Ovary (tissue), 7 donors: ENCODE measurements at regions not wholly inside any gene's neighbourhood (a gene's known extent, or its start where the extent isn't known, plus 50 kb on each side); places are given as distances from the start of the nearest gene placed in this dataset.
"Not testable (repeated sequence)": the region's sequence is repeated elsewhere in the genome, so short reads cannot be mapped to it uniquely, and the experiment has no call there.

Experiments
- DNase-seq, 5 donors: peaks; one replicate each; pipeline ENCODE4 v3.0.0-alpha.2; 2019 to 2020
- H3K27ac ChIP-seq, 2 donors: fragments of 200-600 bp; one replicate each; pipeline versions ENCODE4 v1.5.1 to v1.8.0; 2019 to 2022
- H3K27me3 ChIP-seq: fragments of 200-600 bp; one replicate; pipeline ENCODE4 v1.8.0; 2022
- H3K36me3 ChIP-seq: fragments of 200-600 bp; sonication (generic); one replicate; pipeline ENCODE4 v1.5.1; 2019
- H3K4me1 ChIP-seq: one replicate; pipeline ENCODE4 v1.8.1; 2013; ENCODE audit warnings: mild to moderate bottlenecking, moderate library complexity; ENCODE audit not compliant: insufficient read depth
- H3K4me3 ChIP-seq: fragments of 200-600 bp; sonication (generic); one replicate; pipeline ENCODE4 v1.5.1; 2017
- H3K9me3 ChIP-seq, 2 donors: fragments of 200-600 bp in 1 of 2; sonication (generic) in 1 of 2; one replicate each; pipeline versions ENCODE4 v1.5.1 to v1.8.1; 2013 to 2019; ENCODE audit warnings: mild to moderate bottlenecking in 1 of 2, moderate library complexity in 1 of 2
- CTCF ChIP-seq, 3 donors: fragments of 450-650 bp in 2 of 3; fragments of 200-600 bp in 1 of 3; IDR thresholded peaks; one replicate each; pipeline versions ENCODE4 v1.5.1 to v1.8.0; 2016 to 2022; ENCODE audit warnings: antibody characterized with exemption in 3 of 3, mild to moderate bottlenecking in 1 of 3
- EP300 ChIP-seq: sonication (generic); formaldehyde crosslinking; IDR thresholded peaks from one replicate; pipeline ENCODE4 v1.6.1; 2017; ENCODE audit warnings: antibody characterized with exemption
- POLR2A ChIP-seq: fragments of 450-650 bp; IDR thresholded peaks from one replicate; pipeline ENCODE4 v1.6.1; 2017; ENCODE audit warnings: antibody characterized with exemption, mild to moderate bottlenecking, moderate library complexity
- WGBS, 3 donors: extraction: QIAGEN DNeasy Blood & Tissue Kit in 1 of 3; methylation state at CpG; one replicate each; pipeline versions ENCODE4 v1.1.5 to v1.1.7; 2013 to 2017; 5-methylcytosine and 5-hydroxymethylcytosine counted together
- intact Hi-C, 4 donors: fragments of 100-400 bp; cut with DNase I; formaldehyde crosslinking; loops; one replicate each; pipeline versions ENCODE4 v1.11.0 to v1.15.1; 2022 to 2023
- donor health status: DM: no; HTN: no; CAD: no; lungs with moderate emphysema.
- donor health status: DM: no; HTN: no; CAD: no.
- donor health status: Bipolar disorder and iron deficiency.
- donor health status: DM: no; HTN: no; CAD: no.
- donor health status: DM: yes; HTN: yes; CAD: no.

GRCh38 chr1:94351481-94351880 lies 66.7 kb upstream of the ABCD3 start:
- TF ChIP-seq EP300: no peak
- TF ChIP-seq POLR2A: no peak
- no peak for TF ChIP-seq CTCF (IDR thresholded peaks at IDR 0.05)
- 6 to 14% (median 7%) methylated on average over 2 of the region's 2 CpGs for WGBS, 3 donors

GRCh38 chr1:94350350-94350924 lies 67.8 kb upstream of the ABCD3 start:
- WGBS, 3 donors: 49 to 71% (median 58%) methylated on average over 1 of the region's 1 CpG

More at GRCh38 chr1:94351481-94351880, 66.7 kb upstream of the ABCD3 start:
- no peaks in the 10 kb centered on the region for H3K4me1 ChIP-seq
- no peak overlapping the region for H3K4me3 ChIP-seq
- no peaks in the 10 kb centered on the region for H3K36me3 ChIP-seq
- no peaks in the 10 kb centered on the region for H3K27me3 ChIP-seq
- no peak overlapping the region for H3K27ac ChIP-seq
- DNase-seq: no peak
- no peaks in the 10 kb centered on the region for H3K9me3 ChIP-seq
- intact Hi-C loops: no loop called here

GRCh38 chr1:94349853-94350252 lies 68.3 kb upstream of the ABCD3 start:
- Histone ChIP-seq H3K27ac (no peak overlapping the region), H3K4me1 (no peaks in the 10 kb centered on the region), H3K36me3 (no peaks in the 10 kb centered on the region), H3K9me3 (no peaks in the 10 kb centered on the region), H3K27me3 (no peaks in the 10 kb centered on the region), H3K4me3 (no peak overlapping the region)
- DNase-seq: no peak
- 73 to 75% (median 73%) methylated on average over 2 of the region's 2 CpGs for WGBS, 3 donors
- no peak for TF ChIP-seq EP300
- no peak for TF ChIP-seq POLR2A
- no peak for TF ChIP-seq CTCF (IDR thresholded peaks at IDR 0.05)
- intact Hi-C loops: no loop called here

More at GRCh38 chr1:94350350-94350924, 67.8 kb upstream of the ABCD3 start:
- Histone ChIP-seq H3K27ac (no peak overlapping the region), H3K4me3 (no peak overlapping the region), H3K27me3 (no peaks in the 10 kb centered on the region), H3K36me3 (no peaks in the 10 kb centered on the region), H3K4me1 (no peaks in the 10 kb centered on the region), H3K9me3 (no peaks in the 10 kb centered on the region)
- intact Hi-C loops: no loop called here
- TF ChIP-seq POLR2A (no peak), CTCF (IDR thresholded peaks at IDR 0.05) (no peak), EP300 (no peak)
- DNase-seq: no peak

- intact Hi-C loops, H3K4me1 ChIP-seq, H3K27me3 ChIP-seq, H3K36me3 ChIP-seq, H3K27ac ChIP-seq, H3K4me3 ChIP-seq, H3K9me3 ChIP-seq, DNase-seq: not testable (repeated sequence)
- WGBS, 3 donors: 83 to 89% (median 84%) methylated on average over 2 of the region's 2 CpGs
Observed at GRCh38 chr1:94348386-94348785, 69.8 kb upstream of the ABCD3 start.

- Histone ChIP-seq H3K4me3 (no peak overlapping the region), H3K36me3 (no peaks in the 10 kb centered on the region), H3K9me3 (no peaks in the 10 kb centered on the region), H3K27ac (no peak overlapping the region), H3K4me1 (no peaks in the 10 kb centered on the region), H3K27me3 (no peaks in the 10 kb centered on the region)
- 78 to 81% (median 80%) methylated on average over 4 of the region's 4 CpGs for WGBS, 3 donors
- DNase-seq: no peak
- intact Hi-C loops: no loop called here
- TF ChIP-seq POLR2A (no peak), EP300 (no peak), CTCF (IDR thresholded peaks at IDR 0.05) (no peak)
Observed at GRCh38 chr1:94345148-94345721, 73.0 kb upstream of the ABCD3 start.
